GM19324 (cell line): ENCODE measurements at regions not wholly inside any gene's neighbourhood (a gene's known extent, or its start where the extent isn't known, plus 50 kb on each side); places are given as distances from the start of the nearest gene placed in this dataset.
"Not testable (repeated sequence)": the region's sequence is repeated elsewhere in the genome, so short reads cannot be mapped to it uniquely, and the experiment has no call there.

Experiments
- ATAC-seq: cut with Tn5 transposase; IDR thresholded peaks from one replicate; pipeline ENCODE4 v1.9.1; 2021; ENCODE audit warnings: mild to moderate bottlenecking, moderate library complexity; ENCODE audit not compliant: unreplicated experiment, low FRiP score

GRCh38 chr2:88903749-88904353 is 212.4 kb downstream of the RPIA start:
- ATAC-seq: peak; percentile 82

DNA sequence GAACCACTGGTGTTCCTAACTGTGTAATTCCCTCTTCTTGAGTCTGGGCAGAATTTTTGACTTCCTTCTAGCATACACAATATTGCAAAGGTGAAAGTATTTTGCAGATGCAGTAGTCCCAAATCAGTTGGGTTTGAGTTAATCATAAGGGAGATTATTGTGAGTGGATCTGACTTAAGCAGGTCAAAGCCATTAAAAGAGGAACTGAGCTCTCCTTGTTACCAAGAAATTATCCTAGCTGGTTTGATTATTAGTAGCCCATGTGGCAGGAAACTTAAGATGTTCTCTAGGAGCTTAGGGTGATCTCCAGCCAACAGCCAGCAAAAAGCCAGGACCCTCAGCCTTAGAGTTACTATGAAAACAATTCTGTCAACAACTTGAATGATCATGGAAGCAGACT is 221.8 kb downstream of the RPIA start:
- no peak for ATAC-seq

DNA sequence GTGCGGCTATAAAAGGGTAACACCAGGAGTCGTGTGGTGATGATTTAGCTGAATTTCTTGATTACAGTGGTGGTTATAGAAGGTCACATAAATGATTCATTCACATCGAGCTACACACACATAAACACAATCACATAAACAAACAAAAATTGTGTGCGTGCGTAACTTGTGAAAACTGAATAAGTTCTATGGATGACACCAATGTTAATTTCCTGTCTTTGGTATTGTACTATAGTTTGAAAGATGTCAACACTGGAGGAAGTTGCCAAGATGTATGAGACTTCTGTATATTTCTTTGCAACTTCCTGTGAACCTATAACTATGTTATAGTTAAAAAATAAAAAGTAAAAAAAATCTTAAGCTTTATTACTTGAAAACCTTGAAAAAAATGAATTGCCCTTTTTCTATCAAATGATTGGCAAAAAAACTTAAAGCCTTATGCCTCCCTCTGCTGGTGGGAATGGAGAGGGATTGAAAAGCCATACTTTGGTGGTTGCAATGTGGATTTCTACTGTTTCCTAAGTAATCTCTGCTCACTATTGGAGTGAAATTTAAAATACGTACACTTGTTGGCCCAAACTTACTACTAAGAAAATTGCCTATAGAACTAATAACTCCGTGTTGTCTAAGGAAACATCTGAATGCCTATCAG is 227.7 kb downstream of the RPIA start:
- no peak for ATAC-seq

DNA sequence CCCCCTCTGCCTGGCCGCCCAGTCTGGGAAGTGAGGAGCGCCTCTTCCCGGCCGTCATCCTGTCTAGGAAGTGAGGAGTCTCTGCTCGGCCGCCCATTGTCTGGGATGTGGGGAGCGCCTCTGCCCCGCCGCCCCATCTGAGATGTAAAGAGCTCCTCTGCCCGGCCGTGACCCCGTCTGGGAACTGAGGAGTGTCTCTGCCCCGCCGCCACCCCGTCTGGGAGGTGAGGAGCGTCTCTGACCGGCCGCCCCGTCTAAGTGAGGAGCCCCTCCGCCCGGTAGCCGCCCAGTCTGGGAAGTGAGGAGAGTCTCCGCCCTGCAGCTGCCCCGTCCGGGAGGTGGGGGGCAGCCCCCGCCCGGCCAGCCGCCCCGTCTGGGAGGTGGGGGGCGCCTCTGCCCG is 228.9 kb downstream of the RPIA start:
- not testable (repeated sequence) for ATAC-seq

- no peak for ATAC-seq
Observed at GRCh38 chr2:88924533-88924932, 233.1 kb downstream of the RPIA start.

- ATAC-seq: no peak
Observed at GRCh38 chr2:88925770-88926462, 234.4 kb downstream of the RPIA start.

GRCh38 chr2:88927128-88927527 is 235.7 kb downstream of the RPIA start:
- ATAC-seq: no peak

- no peak for ATAC-seq
Observed at GRCh38 chr2:88930659-88931058, 239.2 kb downstream of the RPIA start.

- ATAC-seq: no peak
Observed at GRCh38 chr2:88932686-88933085, 241.2 kb downstream of the RPIA start.

GRCh38 chr2:88933091-88933490 is 241.6 kb downstream of the RPIA start:
- ATAC-seq: no peak

DNA sequence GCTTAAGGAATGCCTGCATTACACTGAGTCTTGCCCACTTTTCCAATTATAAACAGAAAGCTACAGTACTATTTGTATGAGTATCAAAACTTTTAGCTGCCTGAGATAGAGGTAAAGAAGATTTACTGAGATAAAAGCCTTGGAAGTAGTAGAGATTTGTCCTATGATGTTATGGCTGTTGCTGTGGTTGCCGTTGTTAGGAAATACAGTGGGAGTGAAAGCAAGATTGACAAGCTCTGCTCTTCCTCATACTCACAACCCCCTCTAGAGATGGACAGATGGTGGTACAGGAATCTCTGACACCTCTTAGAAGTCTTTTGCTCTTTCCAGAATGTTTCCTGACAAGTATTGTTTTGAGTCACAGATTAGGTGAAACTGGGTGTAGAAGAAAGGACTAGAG is 242.5 kb downstream of the RPIA start:
- no peak for ATAC-seq

DNA sequence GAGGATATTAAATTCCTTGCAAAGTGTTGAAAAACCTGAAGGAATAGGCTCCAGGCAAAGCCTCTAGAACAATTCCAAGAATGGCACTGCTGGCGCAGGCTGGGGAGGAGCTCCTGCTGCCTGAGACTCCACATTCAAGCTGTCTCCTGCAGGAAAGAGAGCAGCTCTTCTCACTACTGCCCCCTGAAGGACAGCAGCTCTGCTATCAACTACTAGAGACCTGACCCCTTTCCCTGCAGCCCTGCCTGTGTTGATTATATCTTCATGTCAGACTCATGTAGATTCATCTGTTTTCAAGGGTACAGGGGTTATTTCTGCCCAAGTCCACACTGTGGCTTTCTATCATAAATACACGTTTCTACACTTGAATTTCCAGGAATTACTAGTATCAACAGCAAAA is 249.7 kb downstream of the RPIA start:
- ATAC-seq: not testable (repeated sequence)

DNA sequence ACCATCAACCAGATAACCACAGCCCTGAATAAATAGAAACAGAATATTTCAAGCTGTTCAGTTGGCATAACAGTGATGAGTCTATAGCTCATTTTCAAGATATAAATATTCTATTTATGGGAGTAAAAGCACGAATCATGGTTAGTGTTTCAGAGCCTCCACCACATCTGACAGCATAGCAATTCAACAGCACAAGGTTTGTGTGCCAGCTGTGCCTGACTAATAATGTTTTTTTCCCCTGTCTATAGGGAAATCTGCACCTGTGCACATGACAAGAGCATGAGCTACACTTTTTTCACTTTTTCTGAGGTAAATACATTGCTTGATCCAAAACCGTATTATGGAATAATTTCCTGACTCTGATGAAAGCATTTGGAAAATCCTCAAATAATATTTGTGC is 251.3 kb downstream of the RPIA start:
- ATAC-seq: no peak

- no peak for ATAC-seq
Observed at GRCh38 chr2:88949336-88949735, 257.9 kb downstream of the RPIA start.

DNA sequence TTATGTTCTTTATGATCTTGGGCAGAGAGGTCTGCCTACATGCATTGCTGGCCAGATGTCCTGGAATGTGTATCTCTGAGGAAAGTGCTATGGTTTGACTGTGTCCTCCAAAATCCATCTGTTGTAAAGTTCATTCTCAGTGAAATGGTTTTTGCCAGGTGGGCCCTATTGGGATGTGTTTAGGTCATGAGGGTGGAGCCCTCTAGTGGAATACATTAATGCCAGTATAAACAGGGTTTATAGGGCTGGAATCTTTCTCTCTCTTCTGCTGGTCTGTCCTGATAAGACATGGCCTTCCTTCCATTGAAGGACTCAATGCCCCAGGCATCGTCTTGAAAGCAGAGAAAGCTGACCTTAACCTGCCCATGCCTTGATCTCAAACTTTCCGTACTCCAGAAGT is 258.5 kb downstream of the RPIA start:
- ATAC-seq: no peak

GRCh38 chr2:88955607-88956006 is 264.1 kb downstream of the RPIA start:
- no peak for ATAC-seq

DNA sequence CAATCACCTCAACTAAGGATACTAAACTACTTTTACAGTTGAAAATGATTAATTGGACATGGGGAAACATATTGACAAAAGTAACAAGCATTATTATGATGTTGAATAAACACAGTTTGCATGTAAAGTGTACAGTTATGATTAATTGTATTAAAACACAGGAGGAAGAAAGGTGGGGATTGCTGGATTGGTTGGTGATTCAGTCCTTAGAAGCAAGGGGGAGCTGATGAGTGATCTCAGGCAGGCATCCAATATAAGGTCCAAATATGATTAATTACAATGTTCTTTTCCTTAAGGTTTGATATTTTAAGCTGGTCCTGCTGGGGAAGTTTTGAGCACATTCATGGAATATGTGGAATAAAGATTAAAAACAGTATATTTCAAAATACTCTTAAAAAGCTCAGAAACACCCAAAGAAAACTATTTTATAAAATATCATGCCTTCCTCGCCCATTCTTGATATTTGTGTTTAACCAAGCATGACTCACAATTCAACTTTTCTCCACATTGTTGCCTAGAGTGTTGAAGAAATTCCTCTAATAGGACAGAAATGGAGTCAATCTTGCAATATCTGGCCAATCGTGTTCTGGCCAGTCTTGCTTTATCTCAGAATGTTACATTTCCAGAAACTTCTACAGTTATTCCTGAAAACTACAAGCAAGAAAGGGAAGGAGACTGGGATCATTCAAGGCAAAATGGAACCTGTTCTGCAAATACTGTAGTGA is 268.2 kb downstream of the RPIA start:
- ATAC-seq: no peak

- ATAC-seq: not testable (repeated sequence)
Observed at GRCh38 chr2:88961323-88961722, 269.9 kb downstream of the RPIA start.

- ATAC-seq: no peak
Observed at GRCh38 chr2:88967844-88968243, 276.4 kb downstream of the RPIA start.

- not testable (repeated sequence) for ATAC-seq
Observed at GRCh38 chr2:88978011-88978410, 286.5 kb downstream of the RPIA start.

- not testable (repeated sequence) for ATAC-seq
Observed at GRCh38 chr2:88978446-88978845, 287.0 kb downstream of the RPIA start.
